Stimulated activated CD8-positive, alpha-beta memory T cell treated with anti-CD3 and anti-CD28 coated beads, Interleukin-2, amount 100 ng/mL, for 1 hour (primary cell): ENCODE measurements at regions not wholly inside any gene's neighbourhood (a gene's known extent, or its start where the extent isn't known, plus 50 kb on each side); places are given as distances from the start of the nearest gene placed in this dataset.

Experiments used
- DNase-seq, 2 donors: peaks; one replicate each; pipeline ENCODE4 v3.0.0-alpha.2; 2020; ENCODE audit warnings: low read depth in 2 of 2

DNA sequence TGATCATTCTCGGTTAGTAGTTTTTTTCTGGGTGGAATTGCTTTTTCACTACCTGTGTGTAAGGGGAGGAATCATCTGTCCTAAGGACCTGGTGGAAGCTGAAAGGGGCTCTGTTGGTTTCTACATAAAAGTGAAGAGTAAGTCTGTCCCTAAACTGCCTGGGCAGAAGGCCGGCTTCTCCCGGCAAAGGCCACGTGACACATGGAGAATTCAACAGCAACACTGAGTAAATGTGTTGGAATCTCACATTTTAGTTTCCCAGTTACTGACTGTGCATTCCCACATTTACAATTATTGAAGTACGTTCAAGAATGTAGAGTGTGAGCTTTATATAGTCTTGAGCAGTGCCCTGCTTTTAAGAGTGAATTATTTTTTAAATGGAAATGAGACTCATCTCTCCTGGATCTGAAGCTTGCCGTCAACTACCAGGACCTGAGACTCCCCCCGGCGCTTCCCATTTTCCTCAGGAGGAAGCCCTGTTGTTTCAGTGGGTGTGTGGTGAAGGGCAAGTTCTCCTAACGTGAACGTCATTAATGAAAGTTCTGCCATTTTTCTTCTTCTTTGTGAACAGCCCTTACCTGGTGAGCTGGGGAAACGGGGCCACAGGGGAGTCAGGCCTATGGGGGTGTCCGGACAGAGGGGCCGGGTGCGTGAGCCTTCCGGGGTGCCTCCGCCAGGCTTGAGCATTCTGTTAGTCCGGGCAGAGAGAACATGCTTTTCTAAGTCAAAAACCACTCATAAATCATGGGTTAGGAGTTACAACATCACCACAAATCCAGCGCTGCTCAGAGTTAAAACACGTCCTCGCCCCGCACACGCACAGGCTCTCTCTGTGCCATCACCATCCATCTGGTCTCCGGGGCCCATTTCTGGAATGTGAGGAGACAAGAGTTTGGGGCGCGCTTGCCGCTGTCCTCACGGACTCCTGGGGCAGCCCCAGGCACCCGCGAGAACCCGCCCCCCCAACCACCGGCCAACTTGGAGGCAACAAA lies 56.6 kb upstream of the SMOC2 start:
- DNase-seq: no peak

DNA sequence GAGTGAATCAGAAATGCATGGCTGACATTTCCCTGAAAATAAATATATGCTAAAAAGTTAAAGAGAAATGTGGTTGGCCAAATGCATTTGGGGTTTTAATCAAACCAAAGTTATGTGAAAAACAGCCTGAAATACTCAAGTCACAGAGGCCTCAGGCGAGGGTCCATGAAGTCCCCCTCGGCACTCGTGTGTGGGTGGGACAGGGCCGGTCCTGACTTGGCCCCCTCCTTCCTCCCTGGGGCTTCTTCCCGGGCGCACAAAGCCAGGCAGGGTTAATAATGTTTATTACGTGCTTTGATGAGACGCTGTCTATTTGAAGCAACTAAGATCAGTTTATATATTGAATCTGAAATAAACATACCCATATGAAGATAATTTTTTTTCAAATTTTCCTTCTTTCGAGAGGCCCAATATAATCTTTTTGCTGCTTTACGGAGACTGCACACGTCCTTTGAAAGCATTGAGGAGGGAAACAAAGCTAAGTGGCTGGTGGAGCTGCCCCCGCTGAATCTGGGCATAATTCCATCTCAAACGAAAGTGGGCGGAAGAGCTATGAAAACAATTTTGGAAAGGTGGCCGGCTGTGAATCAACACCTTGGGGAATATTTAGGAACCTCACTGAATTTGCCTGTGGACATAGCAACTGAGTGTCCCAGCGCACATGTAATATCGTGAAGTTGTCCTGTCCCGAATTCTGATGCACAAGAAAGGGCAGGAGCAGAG lies 55.8 kb upstream of the SMOC2 start:
- DNase-seq: no peak

GRCh38 chr6:168385858-168386735 lies 54.9 kb upstream of the SMOC2 start:
- DNase-seq: no peak

GRCh38 chr6:168386973-168387372 lies 54.0 kb upstream of the SMOC2 start:
- DNase-seq: no peak

DNA sequence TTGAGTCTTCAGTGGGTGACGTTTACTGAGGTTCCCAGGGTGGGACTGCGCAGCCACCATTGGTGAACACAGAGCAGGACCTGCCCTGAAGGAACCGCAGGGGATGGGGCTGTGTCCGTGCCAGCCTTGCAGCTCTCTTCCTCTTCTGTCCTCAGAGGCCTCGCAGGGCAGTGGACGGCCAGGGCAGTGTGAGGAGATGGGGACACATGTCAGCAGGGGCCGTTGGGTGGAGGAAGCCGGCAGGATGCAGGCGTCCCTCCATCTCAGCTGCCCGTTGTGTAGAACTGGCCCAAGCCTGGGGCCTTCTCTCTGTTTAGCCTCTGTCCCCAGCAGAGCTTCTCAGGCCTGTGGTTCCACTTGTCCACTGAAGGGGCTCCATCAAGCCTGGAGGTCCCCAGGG lies 53.6 kb upstream of the SMOC2 start:
- DNase-seq: no peak

DNA sequence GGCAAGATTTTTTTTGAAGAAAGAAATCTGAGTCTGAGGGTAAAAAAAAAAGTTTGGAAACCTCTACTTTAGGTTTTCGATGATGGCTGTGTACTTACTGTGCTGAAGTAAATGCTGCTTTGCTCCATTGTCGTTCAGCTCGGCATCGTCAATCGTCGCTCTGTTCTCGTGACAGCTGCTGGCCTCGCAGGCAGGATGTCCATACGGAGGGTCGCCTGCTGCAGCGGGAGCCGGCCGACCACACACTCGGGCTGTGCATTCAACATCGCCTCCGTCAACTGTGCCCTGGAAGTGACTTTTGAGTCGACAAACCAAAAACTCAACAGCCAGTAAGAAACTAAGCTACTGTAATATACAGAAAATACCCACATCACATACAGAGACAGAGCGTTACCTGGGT lies 53.1 kb upstream of the SMOC2 start:
- no peak for DNase-seq

DNA sequence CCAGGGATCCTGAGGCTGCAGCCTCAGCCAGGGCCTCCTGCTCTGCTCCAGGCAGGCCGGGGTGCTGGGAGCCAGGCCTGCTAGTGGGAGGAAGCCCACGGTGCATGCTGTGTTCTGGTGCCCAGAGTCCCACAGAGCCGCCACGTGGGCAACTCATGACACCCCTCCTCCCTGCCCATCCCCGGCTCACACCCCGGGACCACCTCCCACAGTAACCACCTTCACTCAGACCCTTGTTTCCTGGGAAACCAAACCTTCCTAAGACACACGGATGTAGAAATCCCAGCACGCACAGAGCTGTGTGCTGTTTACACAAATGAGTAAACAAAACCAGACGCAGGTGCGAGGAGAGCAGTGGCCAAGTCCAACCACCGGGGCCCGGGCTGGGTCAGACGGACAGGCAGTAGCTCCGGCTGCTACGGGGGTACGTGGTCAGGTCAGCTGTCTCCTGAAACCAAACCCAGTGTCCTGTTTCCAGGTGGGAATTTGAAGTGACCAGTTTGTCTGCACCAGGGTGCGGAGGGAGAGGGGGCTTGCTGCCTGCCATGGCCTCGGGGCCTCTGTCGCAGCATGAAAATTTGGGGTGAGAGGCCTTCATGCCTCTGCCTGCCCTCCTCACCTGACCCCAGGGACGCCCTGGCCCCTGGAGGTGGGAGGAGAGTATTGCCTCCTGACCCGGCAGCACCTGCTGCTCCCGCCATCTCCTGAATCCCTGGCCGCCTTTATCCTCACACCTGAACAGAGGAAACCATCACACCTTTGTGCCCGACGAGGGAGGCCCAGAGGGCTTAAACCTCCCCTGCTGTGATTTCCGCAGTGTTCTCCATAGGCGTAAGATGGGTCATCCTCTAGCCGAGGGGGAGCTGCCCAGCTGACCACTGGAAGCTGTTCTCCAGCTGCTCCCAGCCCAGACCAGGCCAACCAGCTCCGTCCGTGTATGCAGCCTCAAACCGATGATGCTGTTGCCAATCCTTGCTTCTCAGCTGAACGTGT lies 52.0 kb upstream of the SMOC2 start:
- no peak for DNase-seq

GRCh38 chr6:168390749-168391420 lies 50.1 kb upstream of the SMOC2 start:
- no peak for DNase-seq
